DOHH2 (cell line): ENCODE measurements at regions not wholly inside any gene's neighbourhood (a gene's known extent, or its start where the extent isn't known, plus 50 kb on each side); places are given as distances from the start of the nearest gene placed in this dataset.

Experiments
- H3F3A ChIP-seq: fragments of 200-600 bp; sonication (generic), shearing (Covaris generic); 2 replicates; pipeline ENCODE4 v1.6.0; 2016; ENCODE audit warnings: antibody characterized with exemption, mild to moderate bottlenecking; ENCODE audit not compliant: control insufficient read depth, insufficient read depth
- H3K27ac ChIP-seq: fragments of 200-600 bp; sonication (generic); 2 replicates; pipeline ENCODE4 v1.5.1; 2014; ENCODE audit warnings: low read depth, mild to moderate bottlenecking, low read length, moderate library complexity
- H3K27me3 ChIP-seq: fragments of 200-600 bp; sonication (generic); 2 replicates; pipeline ENCODE4 v1.6.1; 2014; ENCODE audit warnings: mild to moderate bottlenecking, low read length, mixed read lengths; ENCODE audit not compliant: control insufficient read depth
- H3K36me3 ChIP-seq: fragments of 200-600 bp; sonication (generic); 2 replicates; pipeline ENCODE4 v1.6.1; 2014; ENCODE audit warnings: mild to moderate bottlenecking, low read length, moderate library complexity, mixed read lengths; ENCODE audit not compliant: control insufficient read depth
- H3K4me1 ChIP-seq: fragments of 200-600 bp; sonication (generic); 2 replicates; pipeline ENCODE4 v1.6.1; 2014; ENCODE audit warnings: mild to moderate bottlenecking, low read length, mixed read lengths; ENCODE audit not compliant: control insufficient read depth
- H3K4me2 ChIP-seq: fragments of 200-600 bp; sonication (generic); 2 replicates; pipeline ENCODE4 v1.6.0; 2014; ENCODE audit warnings: mild to moderate bottlenecking, low read length, moderate library complexity
- H3K4me3 ChIP-seq: fragments of 200-600 bp; sonication (generic); 2 replicates; pipeline ENCODE4 v1.5.1; 2014; ENCODE audit warnings: mild to moderate bottlenecking, low read length, mixed read lengths
- H3K79me2 ChIP-seq: fragments of 200-600 bp; sonication (generic); 2 replicates; pipeline ENCODE4 v1.6.1; 2014; ENCODE audit warnings: mild to moderate bottlenecking, low read length, mixed read lengths; ENCODE audit not compliant: control insufficient read depth
- H3K9me2 ChIP-seq: fragments of 200-600 bp; sonication (generic); replicated peaks from 2 replicates; pipeline ENCODE4 v1.6.1; 2014; ENCODE audit warnings: mild to moderate bottlenecking, low read length, mixed read lengths; ENCODE audit not compliant: control insufficient read depth
- H3K9me3 ChIP-seq: fragments of 200-600 bp; sonication (generic); 2 replicates; pipeline ENCODE4 v1.6.1; 2014; ENCODE audit warnings: antibody characterized with exemption, low read length, mixed read lengths; ENCODE audit not compliant: control insufficient read depth, insufficient read depth
- H4K20me1 ChIP-seq: fragments of 200-600 bp; sonication (generic); 2 replicates; pipeline ENCODE4 v1.6.0; 2014; ENCODE audit warnings: low read depth, mild to moderate bottlenecking, antibody characterized with exemption, low read length, moderate library complexity; ENCODE audit not compliant: control insufficient read depth, insufficient read depth
- CTCF ChIP-seq: fragments of 200-600 bp; sonication (generic); IDR thresholded peaks from one replicate; pipeline ENCODE4 v1.5.1; 2014; ENCODE audit warnings: antibody characterized with exemption, mild to moderate bottlenecking, low read depth, low read length; ENCODE audit not compliant: poor library complexity, severe bottlenecking
- EZH2phosphoT487 ChIP-seq: fragments of 200-600 bp; sonication (generic); IDR thresholded peaks from 2 replicates; pipeline ENCODE4 v1.6.1; 2017; ENCODE audit warnings: borderline replicate concordance, mild to moderate bottlenecking, antibody characterized with exemption, low read length, moderate library complexity, mixed read lengths

DNA sequence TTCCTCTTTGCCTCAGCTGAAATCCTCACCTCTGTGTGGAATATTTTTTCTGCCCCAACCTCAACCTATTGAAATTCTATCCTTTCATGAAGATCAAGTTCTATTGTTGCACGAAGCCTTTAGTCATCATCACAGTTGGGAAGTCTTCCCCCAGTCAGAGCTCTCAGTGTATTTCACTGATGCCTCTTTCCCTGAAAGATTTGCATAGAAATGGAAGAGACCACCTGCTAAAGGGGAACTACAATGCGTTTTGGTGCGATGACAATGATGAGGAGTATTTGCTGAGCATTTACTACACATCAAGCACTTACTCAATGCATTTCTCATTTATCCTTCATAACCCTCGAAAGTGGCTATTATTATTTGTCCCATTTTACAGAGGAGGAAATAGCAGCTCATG, 151.2 kb upstream of the KLF3 start:
- no peak for TF ChIP-seq CTCF
- no peak for TF ChIP-seq EZH2phosphoT487
- Histone ChIP-seq H3K36me3 (no peaks in the 10 kb centered on the region), H4K20me1 (no peaks in the 10 kb centered on the region), H3K9me2 (no peaks in the 10 kb centered on the region), H3K4me1 (no peaks in the 10 kb centered on the region), H3K79me2 (no peaks in the 10 kb centered on the region), H3F3A (no peaks in the 10 kb centered on the region), H3K4me2 (no peak overlapping the region), H3K4me3 (no peak overlapping the region), H3K27ac (no peak overlapping the region), H3K9me3 (no peaks in the 10 kb centered on the region), H3K27me3 (peaks cover 11% of the 10 kb centered on the region; the same call in 1 of the 2 replicates)

DNA sequence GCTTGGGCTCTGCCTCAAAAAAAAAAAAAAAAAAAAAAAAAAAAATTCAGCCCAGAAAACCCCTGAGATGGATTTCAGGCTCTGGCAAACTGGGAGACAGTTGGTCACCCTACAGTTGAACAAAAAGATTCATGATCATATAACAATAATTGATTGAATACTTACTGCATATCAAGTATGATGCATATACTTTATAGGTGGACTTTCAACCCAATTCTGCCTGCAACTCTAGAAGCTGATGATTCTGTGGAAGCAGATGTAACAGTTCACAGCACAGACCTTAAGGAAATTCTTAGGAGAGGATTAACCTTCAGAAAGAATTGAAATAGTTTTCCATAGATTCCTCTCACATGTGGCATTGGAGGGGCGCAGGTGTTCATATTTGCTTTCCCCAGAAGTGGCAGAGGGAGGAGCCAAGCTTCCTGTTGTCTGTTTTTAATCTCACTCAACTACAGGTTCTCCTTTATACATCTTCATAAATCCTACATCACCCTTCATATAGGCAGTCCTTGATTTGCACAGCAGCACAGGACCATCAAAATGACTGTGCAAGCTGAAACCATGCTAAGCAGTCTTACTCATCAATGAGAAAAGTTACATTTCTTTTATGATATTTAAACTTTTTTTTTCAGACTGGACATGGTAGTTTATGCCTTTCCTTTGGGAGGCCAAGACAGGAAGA, 149.4 kb upstream of the KLF3 start:
- Histone ChIP-seq H3K27me3 (0 out of 2 replicates have a peak, but pooled peaks cover 2% of the 10 kb centered on the region), H3F3A (no peaks in the 10 kb centered on the region), H3K79me2 (no peaks in the 10 kb centered on the region), H3K36me3 (no peaks in the 10 kb centered on the region), H3K4me2 (no peak overlapping the region), H3K4me1 (no peaks in the 10 kb centered on the region), H3K9me3 (no peaks in the 10 kb centered on the region), H3K27ac (no peak overlapping the region), H3K9me2 (no peaks in the 10 kb centered on the region), H3K4me3 (no peak overlapping the region), H4K20me1 (no peaks in the 10 kb centered on the region)
- TF ChIP-seq EZH2phosphoT487 (no peak), CTCF (no peak)

DNA sequence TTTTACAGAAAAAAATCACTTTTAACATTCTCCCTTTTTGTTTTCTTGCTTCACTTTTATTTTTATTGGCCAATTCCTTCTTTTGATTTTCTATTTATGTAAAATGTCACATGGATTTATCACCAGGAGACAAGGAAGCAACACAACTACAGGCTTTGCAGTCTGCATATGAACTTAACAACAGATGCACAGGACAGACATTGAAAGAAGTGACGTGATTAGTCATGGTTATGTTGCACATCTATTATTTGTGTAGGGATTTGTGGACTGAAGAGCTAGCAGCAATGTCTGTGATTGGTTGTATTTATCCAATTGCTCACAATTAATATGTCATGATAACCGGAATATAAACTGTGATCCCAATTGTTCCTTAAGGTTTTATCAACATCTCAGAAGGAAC, 147.8 kb upstream of the KLF3 start:
- H3F3A ChIP-seq: no peaks in the 10 kb centered on the region
- no peak overlapping the region for H3K4me2 ChIP-seq
- H3K27ac ChIP-seq: no peak overlapping the region
- no peak overlapping the region for H3K4me3 ChIP-seq
- H4K20me1 ChIP-seq: no peaks in the 10 kb centered on the region
- no peaks in the 10 kb centered on the region for H3K4me1 ChIP-seq
- H3K36me3 ChIP-seq: no peaks in the 10 kb centered on the region
- H3K27me3 ChIP-seq: no peaks in the 10 kb centered on the region
- TF ChIP-seq CTCF (no peak), EZH2phosphoT487 (no peak)
- no peaks in the 10 kb centered on the region for H3K9me3 ChIP-seq
- H3K79me2 ChIP-seq: no peaks in the 10 kb centered on the region
- H3K9me2 ChIP-seq: no peaks in the 10 kb centered on the region
